ENCODE measurements at regions not wholly inside any gene's neighbourhood (a gene's known extent, or its start where the extent isn't known, plus 50 kb on each side); places are given as distances from the start of the nearest gene placed in this dataset.

DNA sequence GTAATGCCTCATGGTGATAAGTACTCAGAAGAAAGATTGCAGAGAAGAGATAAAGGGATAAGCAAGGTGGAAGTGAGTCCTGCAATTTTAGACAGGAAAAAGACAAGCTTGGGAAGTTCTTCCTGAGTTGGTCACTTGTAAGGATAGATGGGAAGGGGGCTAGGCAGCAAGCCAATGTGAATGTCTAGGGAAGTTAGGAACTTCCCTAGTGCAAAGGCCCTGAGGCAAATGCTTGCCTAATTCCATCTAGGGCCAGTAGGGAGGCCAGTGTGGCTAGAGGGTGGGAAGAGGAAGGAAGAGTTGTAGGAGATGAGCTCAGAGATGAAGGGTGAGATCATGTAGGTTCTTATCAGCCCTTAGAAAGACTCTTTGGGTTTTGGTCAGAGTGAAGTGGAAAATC is 206.6 kb downstream of the MAT2B start:
- no peak overlapping the region for H3K4me3 Mint-ChIP-seq
- Histone ChIP-seq H3K4me3 (ENCODE audit: low read depth, low read length) (no peak overlapping the region), H3K9me3 (ENCODE audit: control insufficient read depth in 2 of 2, low read length in 2 of 2) (no peaks in the 10 kb centered on the region), H3K36me3 (ENCODE audit: control insufficient read depth, insufficient read depth, low read length) (no peaks in the 10 kb centered on the region), H3K27me3 (ENCODE audit: control insufficient read depth, insufficient read depth, low read length) (no peaks in the 10 kb centered on the region), H3K27ac (ENCODE audit: insufficient read depth, low read length, poor library complexity, severe bottlenecking) (no peak overlapping the region), H3K4me1 (ENCODE audit: control insufficient read depth, insufficient read depth, low read length, poor library complexity, severe bottlenecking) (no peaks in the 10 kb centered on the region)
- ATAC-seq (ENCODE audit: low read depth in 2 of 2) = no peak
- no peak for DNase-seq
- no peak overlapping the region for H3K27ac Mint-ChIP-seq
- H3K4me1 Mint-ChIP-seq = no peaks in the 10 kb centered on the region
- H3K27me3 Mint-ChIP-seq = peaks cover 4% of the 10 kb centered on the region
- H3K36me3 Mint-ChIP-seq = no peaks in the 10 kb centered on the region
- H3K9me3 Mint-ChIP-seq = peaks cover 0 to 9% (median 2%) of the 10 kb centered on the region in 7 donors

DNA sequence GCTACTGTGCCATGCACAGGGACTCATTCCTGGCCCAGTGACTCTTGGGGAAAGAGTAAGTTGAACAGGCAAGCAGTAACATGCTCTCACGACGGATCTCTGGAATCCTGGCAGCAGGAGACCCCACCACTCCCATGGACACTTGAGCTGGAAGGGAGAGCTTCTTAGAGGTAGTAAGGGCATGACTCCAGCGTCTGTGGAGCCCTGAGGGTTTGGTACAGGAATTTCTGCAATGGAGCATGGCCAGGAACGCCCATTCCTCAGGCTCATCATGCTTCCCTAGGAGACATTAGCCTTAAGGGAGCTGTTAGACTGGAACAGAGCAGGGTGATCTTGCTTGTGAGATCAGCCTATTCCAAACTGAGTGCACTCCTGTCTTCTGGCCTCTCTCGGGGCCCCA is 212.9 kb downstream of the MAT2B start:
- no peaks in the 10 kb centered on the region for H3K36me3 ChIP-seq (ENCODE audit: control insufficient read depth, insufficient read depth, low read length)
- Mint-ChIP-seq H3K4me1 (no peaks in the 10 kb centered on the region), H3K27ac (no peak overlapping the region), H3K9me3 (peaks cover 0 to 5% (median 2%) of the 10 kb centered on the region in 7 donors), H3K27me3 (peaks cover 4% of the 10 kb centered on the region), H3K4me3 (no peak overlapping the region), H3K36me3 (no peaks in the 10 kb centered on the region)
- H3K27ac ChIP-seq (ENCODE audit: insufficient read depth, low read length, poor library complexity, severe bottlenecking) = no peak overlapping the region
- H3K4me3 ChIP-seq (ENCODE audit: low read depth, low read length) = no peak overlapping the region
- no peak for DNase-seq
- ATAC-seq (ENCODE audit: low read depth in 2 of 2) = no peak
- no peaks in the 10 kb centered on the region for H3K4me1 ChIP-seq (ENCODE audit: control insufficient read depth, insufficient read depth, low read length, poor library complexity, severe bottlenecking)
- no peaks in the 10 kb centered on the region for H3K9me3 ChIP-seq (ENCODE audit: control insufficient read depth in 2 of 2, low read length in 2 of 2)
- H3K27me3 ChIP-seq (ENCODE audit: control insufficient read depth, insufficient read depth, low read length) = no peaks in the 10 kb centered on the region

DNA sequence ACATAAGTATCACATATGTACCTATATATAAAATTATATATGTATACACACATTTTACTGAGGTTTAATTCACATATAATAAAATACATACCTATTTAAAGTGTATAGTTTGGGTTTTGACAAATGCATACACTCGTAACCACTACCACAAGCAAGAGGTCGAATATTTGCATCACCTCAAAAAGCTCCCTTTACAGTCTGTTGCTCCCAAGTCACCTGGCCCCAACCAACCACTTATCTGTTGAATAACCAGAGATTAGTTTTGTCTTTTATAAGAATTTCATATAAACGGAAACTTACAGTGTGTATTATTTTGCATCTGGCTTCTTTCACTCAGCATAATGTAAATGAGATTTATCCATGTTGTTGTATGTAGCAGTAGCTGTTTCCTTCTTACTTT is 218.9 kb downstream of the MAT2B start:
- Mint-ChIP-seq H3K27ac (no peak overlapping the region), H3K9me3 (peaks cover 0 to 4% (median 0%) of the 10 kb centered on the region in 7 donors), H3K27me3 (no peaks in the 10 kb centered on the region), H3K4me3 (no peak overlapping the region), H3K4me1 (no peaks in the 10 kb centered on the region), H3K36me3 (no peaks in the 10 kb centered on the region)
- ATAC-seq (ENCODE audit: low read depth in 2 of 2) = no peak
- no peak overlapping the region for H3K27ac ChIP-seq (ENCODE audit: insufficient read depth, low read length, poor library complexity, severe bottlenecking)
- no peaks in the 10 kb centered on the region for H3K4me1 ChIP-seq (ENCODE audit: control insufficient read depth, insufficient read depth, low read length, poor library complexity, severe bottlenecking)
- DNase-seq = no peak
- H3K36me3 ChIP-seq (ENCODE audit: control insufficient read depth, insufficient read depth, low read length) = no peaks in the 10 kb centered on the region
- H3K27me3 ChIP-seq (ENCODE audit: control insufficient read depth, insufficient read depth, low read length) = no peaks in the 10 kb centered on the region
- H3K4me3 ChIP-seq (ENCODE audit: low read depth, low read length) = no peak overlapping the region
- H3K9me3 ChIP-seq (ENCODE audit: control insufficient read depth in 2 of 2, low read length in 2 of 2) = no peaks in the 10 kb centered on the region

DNA sequence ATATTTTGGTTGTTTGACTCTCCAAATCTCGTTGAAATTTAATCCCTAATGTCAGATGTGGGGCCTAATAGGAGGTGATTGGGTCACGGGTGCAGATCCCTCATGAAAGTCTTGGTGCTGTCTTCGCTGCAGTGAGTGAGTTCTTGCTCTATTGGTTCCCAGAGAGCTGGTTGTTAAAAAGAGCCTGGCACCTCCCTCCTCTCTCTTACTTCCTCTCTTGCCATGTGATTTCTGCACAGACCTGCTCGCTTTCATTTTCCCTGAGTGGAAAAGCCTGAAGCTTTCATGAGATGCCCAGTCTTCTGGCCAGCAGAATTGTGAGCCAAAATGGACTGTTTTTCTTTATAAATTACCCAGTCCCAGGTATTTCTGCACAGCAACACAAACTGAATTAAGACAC is 221.6 kb downstream of the MAT2B start:
- Histone ChIP-seq H3K27me3 (ENCODE audit: control insufficient read depth, insufficient read depth, low read length) (no peaks in the 10 kb centered on the region), H3K27ac (ENCODE audit: insufficient read depth, low read length, poor library complexity, severe bottlenecking) (no peak overlapping the region), H3K4me1 (ENCODE audit: control insufficient read depth, insufficient read depth, low read length, poor library complexity, severe bottlenecking) (no peaks in the 10 kb centered on the region), H3K4me3 (ENCODE audit: low read depth, low read length) (no peak overlapping the region), H3K9me3 (ENCODE audit: control insufficient read depth in 2 of 2, low read length in 2 of 2) (no peaks in the 10 kb centered on the region), H3K36me3 (ENCODE audit: control insufficient read depth, insufficient read depth, low read length) (no peaks in the 10 kb centered on the region)
- H3K27ac Mint-ChIP-seq = no peak overlapping the region
- H3K27me3 Mint-ChIP-seq = no peaks in the 10 kb centered on the region
- H3K4me3 Mint-ChIP-seq = no peak overlapping the region
- no peaks in the 10 kb centered on the region for H3K4me1 Mint-ChIP-seq
- no peaks in the 10 kb centered on the region for H3K36me3 Mint-ChIP-seq
- ATAC-seq (ENCODE audit: low read depth in 2 of 2) = no peak
- peaks cover 0 to 7% (median 0%) of the 10 kb centered on the region in 7 donors for H3K9me3 Mint-ChIP-seq
- DNase-seq = no peak

DNA sequence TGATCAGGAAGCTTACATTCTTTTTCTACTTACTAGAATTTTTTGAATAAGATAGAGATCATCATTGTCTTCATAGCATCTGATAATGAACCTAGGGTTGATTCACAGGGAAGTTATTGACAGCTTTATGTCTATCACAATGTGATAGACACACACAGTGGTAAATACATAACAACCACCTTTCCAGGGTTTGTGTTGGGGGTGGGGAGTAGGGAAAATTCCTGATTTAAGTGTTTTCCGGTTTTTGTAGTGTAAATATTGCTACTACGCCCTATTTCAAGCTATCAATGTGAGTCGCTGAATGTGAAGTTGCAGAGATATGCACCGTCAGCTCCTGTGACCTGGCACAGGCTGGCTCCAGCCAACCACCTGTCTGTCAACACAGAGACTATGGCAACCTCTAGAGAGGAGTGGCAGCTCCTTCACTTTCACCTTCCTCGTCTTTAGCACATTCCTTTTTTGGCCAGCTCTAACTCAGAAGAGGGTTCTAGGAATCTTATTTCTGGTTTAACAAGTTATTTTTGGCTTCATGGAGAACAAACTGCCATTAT is 224.9 kb downstream of the MAT2B start:
- Histone ChIP-seq H3K4me1 (ENCODE audit: control insufficient read depth, insufficient read depth, low read length, poor library complexity, severe bottlenecking) (no peaks in the 10 kb centered on the region), H3K4me3 (ENCODE audit: low read depth, low read length) (no peak overlapping the region), H3K36me3 (ENCODE audit: control insufficient read depth, insufficient read depth, low read length) (no peaks in the 10 kb centered on the region), H3K27me3 (ENCODE audit: control insufficient read depth, insufficient read depth, low read length) (no peaks in the 10 kb centered on the region), H3K27ac (ENCODE audit: insufficient read depth, low read length, poor library complexity, severe bottlenecking) (no peak overlapping the region), H3K9me3 (ENCODE audit: control insufficient read depth in 2 of 2, low read length in 2 of 2) (no peaks in the 10 kb centered on the region)
- Mint-ChIP-seq H3K4me1 (no peaks in the 10 kb centered on the region), H3K36me3 (no peaks in the 10 kb centered on the region), H3K9me3 (peaks cover 0 to 10% (median 2%) of the 10 kb centered on the region in 7 donors), H3K27ac (no peak overlapping the region), H3K4me3 (no peak overlapping the region), H3K27me3 (no peaks in the 10 kb centered on the region)
- no peak for ATAC-seq (ENCODE audit: low read depth in 2 of 2)
- no peak for DNase-seq

DNA sequence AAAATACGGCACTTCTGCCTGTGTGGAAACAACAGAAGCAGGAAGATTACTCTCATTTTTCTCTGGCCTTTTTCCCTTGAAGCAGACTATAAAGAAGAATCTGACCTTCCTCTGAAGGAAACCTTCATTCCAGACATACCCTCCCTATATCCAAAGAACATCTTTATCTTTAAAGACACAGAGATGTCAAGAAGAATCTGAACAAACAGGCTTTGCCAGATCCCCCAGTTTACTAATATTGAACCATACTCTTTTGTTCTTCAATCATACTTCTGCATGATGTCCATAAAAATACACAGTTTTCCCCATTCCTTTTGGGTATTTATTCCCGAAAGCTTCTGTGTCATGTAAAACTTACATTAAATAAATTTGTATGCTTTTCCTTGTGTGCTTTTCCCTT is 225.8 kb downstream of the MAT2B start:
- Mint-ChIP-seq H3K4me1 (no peaks in the 10 kb centered on the region), H3K36me3 (no peaks in the 10 kb centered on the region), H3K27me3 (no peaks in the 10 kb centered on the region), H3K9me3 (peaks cover 0 to 10% (median 2%) of the 10 kb centered on the region in 7 donors), H3K4me3 (no peak overlapping the region), H3K27ac (no peak overlapping the region)
- no peak for ATAC-seq (ENCODE audit: low read depth in 2 of 2)
- Histone ChIP-seq H3K4me1 (ENCODE audit: control insufficient read depth, insufficient read depth, low read length, poor library complexity, severe bottlenecking) (no peaks in the 10 kb centered on the region), H3K36me3 (ENCODE audit: control insufficient read depth, insufficient read depth, low read length) (no peaks in the 10 kb centered on the region), H3K4me3 (ENCODE audit: low read depth, low read length) (no peak overlapping the region), H3K27ac (ENCODE audit: insufficient read depth, low read length, poor library complexity, severe bottlenecking) (no peak overlapping the region), H3K9me3 (ENCODE audit: control insufficient read depth in 2 of 2, low read length in 2 of 2) (no peaks in the 10 kb centered on the region), H3K27me3 (ENCODE audit: control insufficient read depth, insufficient read depth, low read length) (no peaks in the 10 kb centered on the region)
- no peak for DNase-seq

DNA sequence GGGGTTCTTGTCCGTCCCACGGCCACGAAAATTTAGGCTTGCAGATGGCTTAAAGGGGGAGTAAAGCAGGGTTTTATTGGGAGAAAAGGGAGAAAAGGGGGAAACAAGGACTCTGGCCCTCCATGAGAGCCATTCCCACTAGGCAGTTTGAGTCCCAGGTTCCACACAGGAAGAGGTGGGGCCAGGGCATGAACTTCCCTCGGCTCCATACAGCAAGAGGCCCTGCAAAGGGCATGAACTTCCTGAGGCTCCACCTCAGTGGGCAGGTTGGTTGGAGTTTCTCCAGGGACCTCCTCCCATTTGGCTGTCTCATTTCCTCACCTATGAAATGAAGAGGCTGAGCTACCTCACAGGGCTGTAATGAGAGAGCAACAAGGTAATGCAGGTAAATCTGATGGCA is 229.7 kb downstream of the MAT2B start:
- Mint-ChIP-seq H3K4me3 (no peak overlapping the region), H3K27me3 (no peaks in the 10 kb centered on the region), H3K36me3 (no peaks in the 10 kb centered on the region), H3K27ac (no peak overlapping the region), H3K4me1 (no peaks in the 10 kb centered on the region), H3K9me3 (peaks cover 0 to 6% (median 2%) of the 10 kb centered on the region in 7 donors)
- no peak overlapping the region for H3K27ac ChIP-seq (ENCODE audit: insufficient read depth, low read length, poor library complexity, severe bottlenecking)
- ATAC-seq (ENCODE audit: low read depth in 2 of 2) (no peak), DNase-seq (no peak)
- H3K9me3 ChIP-seq (ENCODE audit: control insufficient read depth in 2 of 2, low read length in 2 of 2) = no peaks in the 10 kb centered on the region
- H3K36me3 ChIP-seq (ENCODE audit: control insufficient read depth, insufficient read depth, low read length) = no peaks in the 10 kb centered on the region
- H3K4me3 ChIP-seq (ENCODE audit: low read depth, low read length) = no peak overlapping the region
- H3K27me3 ChIP-seq (ENCODE audit: control insufficient read depth, insufficient read depth, low read length) = no peaks in the 10 kb centered on the region
- no peaks in the 10 kb centered on the region for H3K4me1 ChIP-seq (ENCODE audit: control insufficient read depth, insufficient read depth, low read length, poor library complexity, severe bottlenecking)

DNA sequence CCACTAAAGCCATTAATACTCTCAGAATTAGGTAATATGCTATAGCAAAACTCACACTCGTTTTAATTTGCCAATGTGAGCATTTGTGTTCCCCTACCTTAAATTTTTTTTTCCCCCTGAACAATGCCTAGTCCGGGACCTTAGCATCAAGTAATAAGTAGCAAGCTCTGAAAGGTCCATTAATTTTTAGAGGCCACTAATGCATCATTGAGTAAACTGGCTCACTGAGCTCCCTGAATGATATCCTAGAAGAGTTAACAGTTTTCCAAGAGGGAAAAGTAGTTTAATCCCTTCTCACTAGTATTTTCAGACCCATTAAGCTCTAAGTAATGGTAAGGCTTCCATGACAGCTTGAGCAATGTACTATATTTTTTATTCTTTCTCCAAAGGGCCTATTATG is 242.2 kb downstream of the MAT2B start:
- H3K4me1 ChIP-seq (ENCODE audit: control insufficient read depth, insufficient read depth, low read length, poor library complexity, severe bottlenecking) = no peaks in the 10 kb centered on the region
- H3K9me3 ChIP-seq (ENCODE audit: control insufficient read depth in 2 of 2, low read length in 2 of 2) = no peaks in the 10 kb centered on the region
- H3K4me1 Mint-ChIP-seq = no peaks in the 10 kb centered on the region
- H3K27ac ChIP-seq (ENCODE audit: insufficient read depth, low read length, poor library complexity, severe bottlenecking) = no peak overlapping the region
- H3K9me3 Mint-ChIP-seq = peaks cover 0 to 12% (median 5%) of the 10 kb centered on the region in 7 donors
- ATAC-seq (ENCODE audit: low read depth in 2 of 2) (no peak), DNase-seq (no peak)
- no peak overlapping the region for H3K4me3 Mint-ChIP-seq
- H3K27me3 Mint-ChIP-seq = no peaks in the 10 kb centered on the region
- H3K36me3 Mint-ChIP-seq = no peaks in the 10 kb centered on the region
- no peak overlapping the region for H3K4me3 ChIP-seq (ENCODE audit: low read depth, low read length)
- H3K27ac Mint-ChIP-seq = no peak overlapping the region
- no peaks in the 10 kb centered on the region for H3K27me3 ChIP-seq (ENCODE audit: control insufficient read depth, insufficient read depth, low read length)
- H3K36me3 ChIP-seq (ENCODE audit: control insufficient read depth, insufficient read depth, low read length) = no peaks in the 10 kb centered on the region
